Suprapubic skin (tissue), 4 donors: ENCODE measurements at regions not wholly inside any gene's neighbourhood (a gene's known extent, or its start where the extent isn't known, plus 50 kb on each side); places are given as distances from the start of the nearest gene placed in this dataset.

Experiments used
- DNase-seq, 2 donors: peaks; one replicate each; pipeline ENCODE4 v3.0.0-alpha.2; 2019; ENCODE audit warnings: low spot score in 2 of 2
- H3K27ac ChIP-seq: fragments of 200-600 bp; sonication (generic); one replicate; pipeline ENCODE4 v1.5.1; 2019
- H3K27me3 ChIP-seq: fragments of 200-600 bp; sonication (generic); one replicate; pipeline ENCODE4 v1.5.1; 2019
- H3K36me3 ChIP-seq: fragments of 200-600 bp; sonication (generic); one replicate; pipeline ENCODE4 v1.5.1; 2019
- H3K4me1 ChIP-seq: fragments of 200-600 bp; sonication (generic); one replicate; pipeline ENCODE4 v1.5.1; 2019
- H3K4me3 ChIP-seq: fragments of 200-600 bp; sonication (generic); one replicate; pipeline ENCODE4 v1.5.1; 2019; ENCODE audit warnings: mild to moderate bottlenecking
- H3K9me3 ChIP-seq: fragments of 200-600 bp; sonication (generic); one replicate; pipeline ENCODE4 v1.5.1; 2019
- EP300 ChIP-seq: sonication (generic); formaldehyde crosslinking; IDR thresholded peaks from one replicate; pipeline ENCODE4 v1.6.1; 2017; ENCODE audit warnings: antibody characterized with exemption
- POLR2A ChIP-seq, 2 donors: fragments of 450-650 bp; IDR thresholded peaks; one replicate each; pipeline ENCODE4 v1.6.1; 2017; ENCODE audit warnings: antibody characterized with exemption in 2 of 2, mild to moderate bottlenecking in 2 of 2, moderate library complexity in 2 of 2
- POLR2AphosphoS5 ChIP-seq, 3 donors: sonication (generic); formaldehyde crosslinking; IDR thresholded peaks; one replicate each; pipeline ENCODE4 v1.6.1; 2017; ENCODE audit warnings: antibody characterized with exemption in 3 of 3
- WGBS: methylation state at CpG from one replicate; pipeline ENCODE4 v1.1.5; 2018; 5-methylcytosine and 5-hydroxymethylcytosine counted together
- TF ChIP-seq, protein P1 (sequence below), 2 donors: fragments of 200-600 bp in 1 of 2; fragments of 450-650 bp in 1 of 2; sonication (generic) in 1 of 2; IDR thresholded peaks; one replicate each; pipeline ENCODE4 v1.5.1; 2016 to 2019; ENCODE audit warnings: antibody characterized with exemption in 2 of 2, mild to moderate bottlenecking in 1 of 2, moderate library complexity in 1 of 2

GRCh38 chr15:91696981-91697380, 156.5 kb upstream of the SLCO3A1 start:
- H3K27me3 ChIP-seq = no peaks in the 10 kb centered on the region
- no peaks in the 10 kb centered on the region for H3K9me3 ChIP-seq
- no peak overlapping the region for H3K4me3 ChIP-seq
- 93% methylated on average over 3 of the region's 3 CpGs for WGBS
- DNase-seq = no peak
- no peak overlapping the region for H3K27ac ChIP-seq
- H3K36me3 ChIP-seq = no peaks in the 10 kb centered on the region
- H3K4me1 ChIP-seq = peaks cover 20% of the 10 kb centered on the region
- TF ChIP-seq POLR2AphosphoS5 (IDR thresholded peaks at IDR 0.05) (no peak), EP300 (no peak), POLR2A (IDR thresholded peaks at IDR 0.05) (no peak)
- TF ChIP-seq, protein P1, sequence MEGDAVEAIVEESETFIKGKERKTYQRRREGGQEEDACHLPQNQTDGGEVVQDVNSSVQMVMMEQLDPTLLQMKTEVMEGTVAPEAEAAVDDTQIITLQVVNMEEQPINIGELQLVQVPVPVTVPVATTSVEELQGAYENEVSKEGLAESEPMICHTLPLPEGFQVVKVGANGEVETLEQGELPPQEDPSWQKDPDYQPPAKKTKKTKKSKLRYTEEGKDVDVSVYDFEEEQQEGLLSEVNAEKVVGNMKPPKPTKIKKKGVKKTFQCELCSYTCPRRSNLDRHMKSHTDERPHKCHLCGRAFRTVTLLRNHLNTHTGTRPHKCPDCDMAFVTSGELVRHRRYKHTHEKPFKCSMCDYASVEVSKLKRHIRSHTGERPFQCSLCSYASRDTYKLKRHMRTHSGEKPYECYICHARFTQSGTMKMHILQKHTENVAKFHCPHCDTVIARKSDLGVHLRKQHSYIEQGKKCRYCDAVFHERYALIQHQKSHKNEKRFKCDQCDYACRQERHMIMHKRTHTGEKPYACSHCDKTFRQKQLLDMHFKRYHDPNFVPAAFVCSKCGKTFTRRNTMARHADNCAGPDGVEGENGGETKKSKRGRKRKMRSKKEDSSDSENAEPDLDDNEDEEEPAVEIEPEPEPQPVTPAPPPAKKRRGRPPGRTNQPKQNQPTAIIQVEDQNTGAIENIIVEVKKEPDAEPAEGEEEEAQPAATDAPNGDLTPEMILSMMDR (IDR thresholded peaks at IDR 0.05) = no peak

- no peak for DNase-seq
- 72% methylated on average over 4 of the region's 4 CpGs for WGBS
- H3K27me3 ChIP-seq = no peaks in the 10 kb centered on the region
Measured at GRCh38 chr15:91698241-91698640, 155.3 kb upstream of the SLCO3A1 start.

DNA sequence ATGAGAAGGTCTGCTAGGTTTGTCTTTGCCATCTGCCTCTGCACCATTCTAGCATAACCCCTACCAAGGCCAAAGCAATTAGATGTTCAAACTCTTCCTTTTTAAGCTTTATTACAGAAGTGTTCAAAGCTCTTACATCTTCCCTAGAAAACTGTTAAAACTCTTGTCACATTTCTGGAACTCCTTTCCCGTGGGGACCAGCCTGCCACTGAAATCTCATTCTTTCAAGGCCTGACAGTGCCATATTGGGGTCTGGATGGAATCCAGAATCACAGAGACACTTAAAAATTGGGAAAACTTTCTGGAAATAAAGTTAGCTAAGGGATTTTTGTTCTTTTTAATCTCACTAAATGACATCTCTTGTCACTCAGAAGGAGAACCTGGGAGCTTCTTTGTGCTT, 153.8 kb upstream of the SLCO3A1 start:
- Histone ChIP-seq H3K4me1 (peaks cover 9% of the 10 kb centered on the region), H3K27ac (no peak overlapping the region), H3K9me3 (no peaks in the 10 kb centered on the region), H3K27me3 (no peaks in the 10 kb centered on the region), H3K36me3 (no peaks in the 10 kb centered on the region), H3K4me3 (no peak overlapping the region)
- WGBS = 75% methylated on average over 1 of the region's 1 CpG
- TF ChIP-seq, protein P1 (IDR thresholded peaks at IDR 0.05) = no peak
- TF ChIP-seq EP300 = no peak
- no peak for TF ChIP-seq POLR2A (IDR thresholded peaks at IDR 0.05)
- no peak for TF ChIP-seq POLR2AphosphoS5 (IDR thresholded peaks at IDR 0.05)
- no peak for DNase-seq

More at GRCh38 chr15:91698241-91698640, 155.3 kb upstream of the SLCO3A1 start:
- peaks cover 20% of the 10 kb centered on the region for H3K4me1 ChIP-seq
- TF ChIP-seq EP300 = no peak
- TF ChIP-seq, protein P1 (IDR thresholded peaks at IDR 0.05) = no peak
- TF ChIP-seq POLR2AphosphoS5 (IDR thresholded peaks at IDR 0.05) = no peak
- TF ChIP-seq POLR2A (IDR thresholded peaks at IDR 0.05) = no peak
- no peaks in the 10 kb centered on the region for H3K9me3 ChIP-seq
- no peak overlapping the region for H3K4me3 ChIP-seq
- no peaks in the 10 kb centered on the region for H3K36me3 ChIP-seq
- no peak overlapping the region for H3K27ac ChIP-seq

GRCh38 chr15:91703274-91703673, 150.2 kb upstream of the SLCO3A1 start:
- no peaks in the 10 kb centered on the region for H3K27me3 ChIP-seq
- no peaks in the 10 kb centered on the region for H3K9me3 ChIP-seq
- TF ChIP-seq POLR2AphosphoS5 (IDR thresholded peaks at IDR 0.05) (no peak), POLR2A (IDR thresholded peaks at IDR 0.05) (no peak), EP300 (no peak)
- TF ChIP-seq, protein P1 (IDR thresholded peaks at IDR 0.05) = no peak
- no peaks in the 10 kb centered on the region for H3K36me3 ChIP-seq
- 92% methylated on average over 2 of the region's 2 CpGs for WGBS
- no peak overlapping the region for H3K4me3 ChIP-seq
- H3K4me1 ChIP-seq = peaks cover 14% of the 10 kb centered on the region
- H3K27ac ChIP-seq = no peak overlapping the region
- DNase-seq = no peak

DNA sequence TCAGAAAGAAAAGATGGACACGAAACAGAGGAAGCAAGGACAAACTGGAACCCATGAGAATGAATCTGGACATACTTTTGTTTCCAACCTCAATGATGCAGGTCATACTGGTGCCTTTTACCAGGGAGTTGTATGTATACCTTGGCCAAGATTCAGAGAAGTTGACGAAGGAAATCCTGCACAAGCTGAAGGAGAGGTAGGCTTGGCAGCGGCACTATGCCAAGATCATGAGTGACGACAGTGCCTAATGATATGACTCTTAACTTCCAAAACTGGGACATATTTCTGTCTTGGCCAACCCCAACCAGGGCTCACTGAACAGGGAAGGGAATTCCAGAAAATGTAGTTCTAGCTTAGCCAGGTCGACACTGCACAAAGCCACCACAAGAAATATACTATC, 149.2 kb upstream of the SLCO3A1 start:
- H3K27me3 ChIP-seq = no peaks in the 10 kb centered on the region
- H3K36me3 ChIP-seq = no peaks in the 10 kb centered on the region
- TF ChIP-seq EP300 (no peak), POLR2AphosphoS5 (IDR thresholded peaks at IDR 0.05) (no peak), POLR2A (IDR thresholded peaks at IDR 0.05) (no peak)
- TF ChIP-seq, protein P1 (IDR thresholded peaks at IDR 0.05) = no peak
- H3K27ac ChIP-seq = no peak overlapping the region
- H3K4me1 ChIP-seq = peaks cover 10% of the 10 kb centered on the region
- no peak for DNase-seq
- no peak overlapping the region for H3K4me3 ChIP-seq
- H3K9me3 ChIP-seq = no peaks in the 10 kb centered on the region
- 68% methylated on average over 5 of the region's 5 CpGs for WGBS
